NOMO-1 treated with dmso at 0.1 percent for 144 hours (cell line): ENCODE measurements at regions not wholly inside any gene's neighbourhood (a gene's known extent, or its start where the extent isn't known, plus 50 kb on each side); places are given as distances from the start of the nearest gene placed in this dataset.

Source experiments
- DNase-seq: peaks from one replicate; lab custom pipeline; 2025; ENCODE audit not compliant: unreplicated experiment; lab: John Stamatoyannopoulos, UW

- DNase-seq, result no peak
These were observed 84.6 kb upstream of the KLF13 start for GRCh38 chr15:31241888-31242522.

- DNase-seq, result no peak
These were observed 82.7 kb upstream of the KLF13 start for GRCh38 chr15:31243895-31244294.

- no peak for DNase-seq
These were observed 81.4 kb upstream of the KLF13 start for GRCh38 chr15:31245135-31245689.

GRCh38 chr15:31245756-31246155 lies 80.9 kb upstream of the KLF13 start:
- DNase-seq, result no peak

GRCh38 chr15:31247404-31247803 lies 79.2 kb upstream of the KLF13 start:
- DNase-seq, result no peak

- no peak for DNase-seq
These were observed 78.4 kb upstream of the KLF13 start for GRCh38 chr15:31248263-31248662.

- DNase-seq, result no peak
These were observed 77.7 kb upstream of the KLF13 start for GRCh38 chr15:31248951-31249350.

- no peak for DNase-seq
These were observed 76.6 kb upstream of the KLF13 start for GRCh38 chr15:31250033-31250432.

- no peak for DNase-seq
These were observed 75.5 kb upstream of the KLF13 start for GRCh38 chr15:31251165-31251564.

- no peak for DNase-seq
These were observed 74.4 kb upstream of the KLF13 start for GRCh38 chr15:31252171-31252785.

GRCh38 chr15:31254431-31255175 lies 72.0 kb upstream of the KLF13 start:
- no peak for DNase-seq

GRCh38 chr15:31255176-31255510 lies 71.5 kb upstream of the KLF13 start:
- DNase-seq, result no peak

GRCh38 chr15:31255732-31256377 lies 70.8 kb upstream of the KLF13 start:
- DNase-seq, result no peak

GRCh38 chr15:31256378-31257265 lies 70.0 kb upstream of the KLF13 start:
- DNase-seq, result no peak

GRCh38 chr15:31257286-31257685 lies 69.3 kb upstream of the KLF13 start:
- no peak for DNase-seq

- no peak for DNase-seq
These were observed 68.4 kb upstream of the KLF13 start for GRCh38 chr15:31258260-31258659.

- no peak for DNase-seq
These were observed 66.9 kb upstream of the KLF13 start for GRCh38 chr15:31259562-31260252.

- no peak for DNase-seq
These were observed 65.9 kb upstream of the KLF13 start for GRCh38 chr15:31260646-31261265.

- DNase-seq, result no peak
These were observed 65.1 kb upstream of the KLF13 start for GRCh38 chr15:31261266-31262142.
